ENCODE measurements at regions not wholly inside any gene's neighbourhood (a gene's known extent, or its start where the extent isn't known, plus 50 kb on each side); places are given as distances from the start of the nearest gene placed in this dataset.

GRCh38 chr1:98437540-98437939, 224.0 kb upstream of the SNX7 start (continued):
- TF ChIP-seq RXRA (IDR thresholded peaks at IDR 0.05; ENCODE audit: borderline replicate concordance, low read depth): no peak

GRCh38 chr1:98437011-98437410, 224.5 kb upstream of the SNX7 start:
- no peaks in the 10 kb centered on the region for H3K27me3 ChIP-seq (ENCODE audit: insufficient read depth)
- no peaks in the 10 kb centered on the region for H3K79me2 ChIP-seq (ENCODE audit: insufficient read depth)
- TF ChIP-seq USF1 (IDR thresholded peaks at IDR 0.05; ENCODE audit: borderline replicate concordance, low read depth) (no peak), MXI1 (IDR thresholded peaks at IDR 0.05; ENCODE audit: low read depth, low read length) (no peak), IRF3 (IDR thresholded peaks at IDR 0.05; ENCODE audit: low read depth, low read length) (no peak), RFX5 (IDR thresholded peaks at IDR 0.05; ENCODE audit: low read length) (no peak), RAD21 (IDR thresholded peaks at IDR 0.05; ENCODE audit: low read length) (no peak), SMC3 (IDR thresholded peaks at IDR 0.05; ENCODE audit: low read depth, low read length) (no peak), FOXM1 (IDR thresholded peaks at IDR 0.05; ENCODE audit: low read depth) (no peak), EP300 (IDR thresholded peaks at IDR 0.05; ENCODE audit: borderline replicate concordance in 1 of 2, low read depth in 1 of 2, low read length in 1 of 2) (no peak), MEF2A (IDR thresholded peaks at IDR 0.05; ENCODE audit: borderline replicate concordance, low read depth) (no peak), EZH2phosphoT487 (IDR thresholded peaks at IDR 0.05; ENCODE audit: borderline replicate concordance, low read depth) (no peak), CTCF (IDR thresholded peaks at IDR 0.05) (no peak), FOSL2 (IDR thresholded peaks at IDR 0.05; ENCODE audit: borderline replicate concordance, low read depth) (no peak), REST (IDR thresholded peaks at IDR 0.05; ENCODE audit: low read depth, low read length) (no peak), JUND (IDR thresholded peaks at IDR 0.05) (no peak), RCOR1 (IDR thresholded peaks at IDR 0.05; ENCODE audit: low read length) (no peak), ELF1 (IDR thresholded peaks at IDR 0.05) (no peak), GABPA (IDR thresholded peaks at IDR 0.05; ENCODE audit: low read depth) (no peak), SIN3A (IDR thresholded peaks at IDR 0.05; ENCODE audit: borderline replicate concordance, low read depth, low read length) (no peak), TEAD4 (IDR thresholded peaks at IDR 0.05; ENCODE audit: borderline replicate concordance, insufficient read depth) (no peak)
- no peaks in the 10 kb centered on the region for H3F3A ChIP-seq (replicated peaks; ENCODE audit: insufficient read depth)
- H3K9ac ChIP-seq: no peak overlapping the region
- ChIA-PET POLR2A (no interaction called here), CTCF (interaction anchor here (0.6 kb wide), 1 partner anchor 308 kb away, joined by 3 read pairs; no protein-coding TSS in a partner anchor)
- no peak overlapping the region for H3K4me2 ChIP-seq
- WGBS (ENCODE audit: low lambda C conversion rate): 64% methylated on average over 2 of the region's 2 CpGs
- no peaks in the 10 kb centered on the region for H3K36me3 ChIP-seq (replicated peaks in 1 of 2; ENCODE audit: control insufficient read depth in 1 of 2, insufficient read depth in 2 of 2, low read length in 1 of 2)
- no peak overlapping the region for H2AFZ ChIP-seq (ENCODE audit: low read depth)
- H4K20me1 ChIP-seq (ENCODE audit: insufficient read depth): no peaks in the 10 kb centered on the region
- H3K9me2 ChIP-seq: no peaks in the 10 kb centered on the region
- no peak overlapping the region for H3K27ac ChIP-seq (ENCODE audit: low read depth in 2 of 2, low read length in 1 of 2)
- H3K9me3 ChIP-seq: 0 out of 2 replicates have a peak, but pooled peaks cover under 1% of the 10 kb centered on the region
- DNase-seq: no peak
- H3K4me3 ChIP-seq (ENCODE audit: low read depth in 2 of 2, low read length in 1 of 2): no peak overlapping the region
- H3K4me1 ChIP-seq (ENCODE audit: control insufficient read depth in 1 of 2, insufficient read depth in 2 of 2, low read depth in 1 of 2, low read length in 1 of 2): no peaks in the 10 kb centered on the region
